GM18907 (cell line): ENCODE measurements at regions not wholly inside any gene's neighbourhood (a gene's known extent, or its start where the extent isn't known, plus 50 kb on each side); places are given as distances from the start of the nearest gene placed in this dataset.
"Not testable (repeated sequence)": the region's sequence is repeated elsewhere in the genome, so short reads cannot be mapped to it uniquely, and the experiment has no call there.

Experiments used
- ATAC-seq: cut with Tn5 transposase; IDR thresholded peaks from one replicate; pipeline ENCODE4 v1.9.1; 2021; ENCODE audit warnings: mild to moderate bottlenecking, moderate library complexity; ENCODE audit not compliant: unreplicated experiment

DNA sequence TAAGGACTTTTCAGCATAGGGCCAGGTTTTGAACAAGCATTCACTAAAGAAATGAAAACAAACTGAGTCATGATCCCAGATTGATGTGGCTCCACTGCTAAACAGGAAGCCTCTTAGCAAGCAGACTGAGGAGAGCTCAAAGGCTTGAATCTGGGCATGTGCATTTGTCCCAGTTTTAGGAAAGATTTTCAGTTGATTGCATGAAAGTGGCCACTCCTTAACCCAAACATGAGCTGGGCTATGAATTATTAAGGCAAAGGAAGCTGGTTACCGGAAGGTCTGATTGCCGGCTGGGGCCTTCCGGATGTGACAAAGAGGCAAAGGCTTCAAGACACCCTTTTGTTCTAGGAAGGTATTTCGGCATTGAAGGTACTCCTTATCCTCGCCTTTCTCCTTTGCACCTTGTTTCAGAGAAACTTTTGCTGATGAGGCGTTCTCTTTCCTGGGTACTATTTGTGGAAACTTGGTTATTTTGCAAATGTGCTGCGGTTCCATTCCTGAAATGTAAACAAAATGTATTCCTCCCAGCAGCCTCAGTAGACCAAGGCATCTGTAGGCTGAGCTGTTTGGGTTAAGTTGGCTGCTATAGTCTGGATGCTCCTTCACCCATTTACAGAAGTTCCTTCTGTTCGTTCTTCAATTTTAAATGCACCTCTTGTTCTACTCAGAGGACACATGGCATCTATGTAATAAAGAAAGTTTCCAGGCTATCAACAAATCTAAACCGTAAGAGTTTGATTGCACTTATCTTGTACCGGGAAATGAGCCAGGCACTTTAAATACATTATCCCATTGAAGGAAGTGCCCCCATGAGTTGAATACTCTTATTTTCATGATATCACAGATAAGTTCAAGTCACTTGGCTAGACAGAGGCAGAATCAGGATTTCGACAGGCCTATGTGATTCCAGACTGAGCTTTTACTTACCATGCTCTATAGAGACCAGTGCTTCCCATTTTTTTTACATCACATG lies 115.6 kb upstream of the METAP2 start:
- ATAC-seq = no peak

DNA sequence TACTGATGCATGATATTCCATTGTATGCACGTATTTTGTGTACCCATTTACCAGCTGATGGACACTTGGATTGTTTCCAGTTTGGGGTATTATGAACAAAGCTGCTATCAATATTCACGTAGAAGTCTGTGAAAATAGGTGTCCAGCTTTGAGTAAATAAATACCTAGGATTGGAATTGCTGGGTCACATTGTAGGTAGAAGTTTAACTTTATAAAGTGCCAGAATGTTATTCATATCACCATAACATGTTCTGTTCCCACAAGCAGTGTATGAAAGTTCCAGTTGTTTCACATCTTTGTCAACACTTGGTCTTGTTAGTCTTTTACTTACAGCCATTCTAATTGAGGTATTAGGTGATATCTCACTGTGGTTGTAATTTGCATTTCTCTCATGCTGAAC lies 108.0 kb upstream of the METAP2 start:
- ATAC-seq = no peak

DNA sequence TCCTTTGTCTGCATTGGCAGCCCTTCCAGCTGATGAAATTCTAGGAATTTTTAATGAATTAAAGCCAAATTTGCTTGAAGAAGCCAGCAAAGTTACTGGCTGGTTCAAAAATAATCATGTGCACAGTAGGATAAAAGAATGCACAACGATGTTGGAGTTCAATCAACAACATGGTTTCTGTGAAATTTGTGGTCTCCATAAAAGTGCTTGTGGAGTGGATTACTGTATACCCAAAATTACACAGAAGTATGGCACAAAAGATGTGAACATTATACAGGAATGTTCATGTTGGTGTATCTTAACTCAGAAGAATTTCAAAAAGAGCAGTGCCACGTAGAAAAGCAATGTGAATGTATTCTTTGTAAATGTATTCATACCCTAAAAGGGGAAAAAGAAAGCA lies 105.0 kb upstream of the METAP2 start:
- ATAC-seq = no peak

DNA sequence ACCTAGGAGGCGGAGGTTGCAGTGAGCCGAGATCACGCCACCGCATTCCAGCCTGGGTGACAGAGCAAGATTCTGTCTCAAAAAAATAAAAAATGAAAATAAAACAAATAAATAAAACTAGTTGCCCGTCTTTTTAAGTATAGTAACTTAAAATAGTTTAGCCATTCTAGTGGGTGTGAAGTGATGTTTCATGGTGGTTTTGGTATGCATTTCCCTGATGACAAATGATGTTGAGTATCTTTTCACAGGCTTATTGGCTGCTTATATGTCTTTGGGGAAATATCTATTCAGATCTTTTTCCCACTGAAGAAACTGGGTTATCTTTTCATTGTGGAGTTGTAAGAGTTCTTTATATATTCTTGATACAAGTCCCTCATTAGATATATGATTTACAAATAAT lies 102.4 kb upstream of the METAP2 start:
- ATAC-seq = no peak

DNA sequence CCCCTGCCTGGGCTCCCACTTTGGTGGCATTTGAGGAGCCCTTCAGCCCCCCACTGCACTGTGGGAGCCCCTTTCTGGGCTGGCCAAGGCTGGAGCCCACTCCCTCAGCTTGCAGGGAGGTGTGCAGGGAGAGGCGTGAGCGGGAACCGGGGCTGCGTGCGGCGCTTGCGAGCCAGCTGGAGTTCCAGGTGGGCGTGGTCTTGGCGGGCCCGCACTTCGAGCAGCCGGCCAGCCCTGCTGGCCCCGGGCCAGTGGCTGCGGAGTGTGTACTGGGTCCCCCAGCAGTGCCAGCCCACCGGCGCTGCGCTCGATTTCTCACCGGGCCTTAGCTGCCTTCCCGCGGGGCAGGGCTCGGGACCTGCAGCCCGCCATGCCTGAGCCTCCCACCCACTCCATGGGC lies 94.5 kb upstream of the METAP2 start:
- ATAC-seq = not testable (repeated sequence)

DNA sequence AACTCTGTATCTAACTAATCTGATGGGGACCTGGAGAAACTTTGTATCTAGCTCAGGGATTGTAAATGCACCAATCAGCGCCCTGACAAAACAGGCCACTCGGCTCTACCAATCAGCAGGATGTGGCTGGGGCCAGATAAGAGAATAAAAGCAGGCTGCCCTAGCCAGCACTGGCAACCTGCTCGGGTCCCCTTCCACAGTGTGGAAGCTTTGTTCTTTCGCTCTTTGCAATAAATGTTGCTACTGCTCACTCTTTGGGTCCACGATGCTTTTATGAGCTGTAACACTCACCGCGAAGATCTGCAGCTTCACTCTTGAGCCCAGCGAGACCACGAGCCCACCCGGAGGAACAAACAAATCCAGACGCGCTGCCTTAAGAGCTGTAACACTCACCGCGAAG lies 93.6 kb upstream of the METAP2 start:
- ATAC-seq = not testable (repeated sequence)

DNA sequence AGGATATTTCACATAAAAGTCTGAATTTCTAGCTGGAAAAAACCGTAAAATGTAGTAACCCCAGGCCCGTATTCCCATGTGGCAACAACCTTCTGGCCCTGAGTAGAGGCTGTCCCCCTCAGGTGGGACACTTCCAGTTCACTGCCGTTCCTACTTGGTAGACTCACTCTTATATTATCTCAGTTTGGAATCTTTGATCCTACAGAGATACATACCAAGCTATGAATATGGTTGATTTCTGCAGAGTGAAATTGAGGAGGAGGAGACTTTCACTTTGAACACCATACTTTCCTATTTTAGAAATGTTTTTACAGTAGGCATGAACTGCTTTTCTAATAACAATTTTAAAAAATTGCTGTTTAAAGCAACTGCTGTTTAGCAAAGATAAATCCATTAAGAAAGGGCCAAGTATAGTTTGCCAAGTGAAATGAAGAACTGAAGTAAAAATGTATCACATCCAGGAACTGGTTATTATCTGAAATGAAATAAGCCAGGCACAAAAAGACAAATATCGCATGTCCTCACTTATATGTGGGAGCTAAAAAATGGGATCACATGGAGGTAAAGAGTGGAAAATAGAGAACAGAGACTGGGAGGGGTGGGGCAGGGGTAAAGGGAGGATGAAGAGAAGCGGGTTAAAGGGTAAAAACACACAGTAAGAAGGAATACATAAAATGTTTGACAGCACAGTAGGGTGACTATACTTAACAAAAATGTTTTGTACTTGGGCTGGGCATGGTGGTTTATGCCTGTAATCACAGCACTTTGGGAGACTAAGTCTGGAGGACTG lies 92.8 kb upstream of the METAP2 start:
- no peak for ATAC-seq

DNA sequence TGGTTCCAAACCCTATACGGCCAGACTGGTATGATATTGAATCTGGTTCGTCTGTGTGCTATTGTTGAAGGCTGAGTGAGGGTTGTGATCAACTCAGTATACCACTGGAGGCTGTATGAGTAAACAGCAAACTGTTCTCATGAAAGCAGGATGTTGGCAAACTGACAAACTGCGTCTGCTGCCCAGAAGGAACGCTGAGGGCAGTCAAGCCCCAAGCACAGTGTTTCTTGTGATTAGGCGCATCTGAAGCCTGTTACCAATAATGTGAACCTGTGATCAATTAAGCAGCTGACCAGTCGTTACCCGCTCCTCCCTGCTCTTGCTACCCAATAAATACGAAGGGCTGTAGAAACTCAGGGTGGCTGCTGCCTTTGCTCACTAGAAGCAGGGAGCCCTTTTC lies 90.0 kb upstream of the METAP2 start:
- not testable (repeated sequence) for ATAC-seq

DNA sequence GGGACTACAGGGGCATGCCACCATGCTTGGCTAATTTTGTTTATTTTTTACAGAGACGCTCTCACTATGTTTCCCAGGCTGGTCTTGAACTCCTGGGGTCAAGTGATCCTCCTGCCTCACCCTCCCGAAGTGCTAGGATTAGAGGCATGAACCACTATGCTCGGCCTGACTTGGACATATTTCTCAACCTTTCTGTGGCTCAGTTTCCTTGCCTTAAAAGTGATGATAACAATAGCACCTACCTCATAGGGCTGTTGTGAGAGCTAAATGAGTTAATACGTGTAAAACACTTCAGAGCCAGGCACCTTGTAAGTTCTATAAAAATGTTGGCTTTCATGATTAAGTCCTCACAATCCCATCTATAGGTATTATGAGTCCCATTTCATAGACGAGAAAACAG lies 89.2 kb upstream of the METAP2 start:
- no peak for ATAC-seq

DNA sequence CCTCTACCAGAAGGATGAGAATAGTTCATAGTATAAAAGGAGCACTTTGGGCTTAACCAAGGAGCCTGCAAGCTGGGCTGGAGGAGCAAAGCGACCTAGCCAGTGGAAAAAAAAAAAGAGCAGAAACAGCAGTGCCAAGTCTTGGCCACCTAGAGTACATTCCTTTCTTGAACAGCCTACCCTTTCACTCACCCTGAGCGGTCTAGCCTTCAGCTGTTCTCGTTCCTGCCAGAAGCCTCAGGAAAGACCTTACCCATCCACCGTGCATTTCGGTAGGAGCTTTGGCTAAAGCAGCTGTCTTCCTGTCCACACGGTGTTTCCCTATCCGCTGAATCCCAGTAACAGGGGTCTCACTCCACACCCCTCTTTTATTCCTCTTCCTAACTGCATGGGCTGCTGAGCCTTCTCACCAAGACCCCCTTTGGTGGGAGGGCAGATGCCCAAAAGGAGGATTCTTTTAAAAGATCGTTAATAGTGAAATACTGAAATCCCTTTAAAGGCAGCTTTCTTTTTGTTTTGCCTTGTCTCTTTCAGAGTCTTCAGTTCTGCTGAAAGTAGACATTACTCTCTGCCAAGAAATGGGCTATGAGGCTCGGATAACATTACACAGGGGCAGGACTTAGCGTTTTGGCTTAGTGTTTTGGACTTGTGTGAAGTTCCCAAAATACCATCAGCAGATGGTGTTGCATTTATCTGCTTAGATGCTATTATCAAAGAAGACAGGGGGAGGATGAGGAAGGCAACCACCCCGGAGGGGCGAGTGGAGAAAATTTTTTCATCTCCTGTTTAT lies 88.5 kb upstream of the METAP2 start:
- ATAC-seq = no peak

DNA sequence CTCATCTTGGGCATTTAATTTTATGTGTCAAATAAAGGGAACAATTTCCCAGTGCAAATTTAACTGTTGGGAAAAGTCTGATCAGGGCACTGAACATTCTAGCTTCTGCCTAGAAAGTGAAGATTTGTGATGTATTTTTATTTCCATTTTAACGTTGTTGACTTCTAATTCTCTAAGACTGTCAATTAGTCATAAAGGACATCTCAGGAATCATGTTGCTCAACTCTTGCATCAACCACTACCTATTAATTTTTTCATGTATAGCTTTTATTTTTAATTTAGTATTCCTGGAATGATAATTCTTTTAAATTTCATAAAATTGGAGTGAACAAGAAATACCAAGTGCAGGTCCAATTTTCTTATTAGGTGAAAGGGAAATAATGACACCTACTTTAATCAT lies 87.9 kb upstream of the METAP2 start:
- no peak for ATAC-seq

DNA sequence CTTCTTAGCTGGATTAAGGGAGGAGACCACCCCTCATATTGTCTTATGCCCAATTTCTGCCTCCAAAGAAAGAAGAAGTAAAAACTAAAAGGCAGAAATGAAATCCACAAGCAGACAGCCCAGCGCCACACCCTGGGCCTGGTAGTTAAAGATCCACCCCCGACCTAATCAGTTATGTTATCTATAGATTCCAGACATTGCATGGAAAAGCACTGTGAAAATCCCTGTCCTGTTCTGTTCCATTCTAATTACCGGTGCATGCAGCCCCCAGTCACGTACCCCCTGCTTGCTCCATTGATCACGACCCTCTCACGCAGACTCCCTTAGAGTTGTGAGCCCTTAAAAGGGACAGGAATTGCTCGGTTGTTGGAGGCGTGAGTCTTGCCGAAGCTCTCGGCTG lies 85.7 kb upstream of the METAP2 start:
- ATAC-seq = not testable (repeated sequence)

DNA sequence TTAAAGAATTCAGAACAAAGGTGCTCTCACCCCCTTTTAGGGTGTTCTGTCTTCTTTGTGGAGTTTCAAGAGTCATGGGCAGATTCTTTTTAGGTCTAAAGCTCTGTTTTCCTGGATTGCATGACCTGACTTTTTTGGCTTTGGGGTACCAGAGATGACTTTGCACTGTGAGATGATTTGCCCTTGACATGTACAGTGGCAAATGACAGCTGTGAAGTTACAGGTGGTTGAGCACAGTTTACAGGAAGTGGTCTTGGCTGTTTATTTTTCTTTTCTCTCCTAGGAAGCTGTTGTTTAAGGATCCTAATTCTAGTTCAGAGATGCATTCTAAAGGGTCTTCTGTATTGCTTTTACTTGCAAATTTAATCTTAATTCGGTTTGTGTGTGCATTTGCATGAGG lies 83.8 kb upstream of the METAP2 start:
- peak; percentile 56 for ATAC-seq

DNA sequence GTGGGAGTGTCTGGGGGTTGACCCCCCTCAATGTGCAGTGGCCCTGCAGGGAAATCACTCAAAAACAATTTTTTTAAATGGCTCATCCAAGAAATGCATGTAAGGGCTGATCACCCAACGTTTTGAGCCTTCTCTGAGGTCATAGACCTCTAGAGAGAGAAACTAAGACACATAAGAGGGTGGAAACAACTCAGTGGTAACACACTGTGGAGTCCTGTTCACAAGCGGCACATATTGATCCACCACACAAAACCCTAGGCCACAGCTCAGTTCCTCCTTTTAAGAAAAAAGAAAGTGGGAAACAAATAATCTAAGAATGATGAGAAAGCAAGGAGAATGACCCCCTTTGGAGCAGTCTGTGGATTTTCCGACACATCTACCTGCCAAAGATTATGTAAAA lies 83.0 kb upstream of the METAP2 start:
- peak; percentile 71 for ATAC-seq

DNA sequence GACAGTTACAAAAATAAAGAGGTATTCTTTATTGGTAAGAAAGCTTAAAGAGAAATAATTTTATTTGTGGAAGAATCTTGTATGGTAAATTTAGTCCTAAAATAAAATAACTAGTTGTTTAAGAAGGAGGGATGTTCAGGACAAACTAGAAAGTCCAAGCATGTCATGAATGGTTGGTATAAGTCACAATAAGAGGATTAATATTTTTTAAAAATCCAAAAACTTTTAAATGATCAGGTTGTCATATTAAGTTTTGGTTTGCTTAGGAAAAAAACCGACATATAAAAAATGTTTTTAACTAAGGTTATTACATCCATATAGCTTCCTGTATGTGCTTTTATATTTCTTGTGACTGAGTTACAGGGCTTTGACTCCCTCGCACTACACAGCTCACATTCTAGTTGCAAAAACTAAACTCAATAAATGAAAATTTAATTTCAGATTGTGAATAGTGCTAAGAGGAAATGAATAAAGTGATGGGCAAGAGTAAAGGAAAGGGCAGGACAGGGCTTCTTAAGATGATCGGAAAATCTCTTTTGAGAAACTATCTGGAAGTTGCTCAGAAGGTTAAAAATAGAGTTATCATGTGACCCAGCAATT lies 80.7 kb upstream of the METAP2 start:
- no peak for ATAC-seq

DNA sequence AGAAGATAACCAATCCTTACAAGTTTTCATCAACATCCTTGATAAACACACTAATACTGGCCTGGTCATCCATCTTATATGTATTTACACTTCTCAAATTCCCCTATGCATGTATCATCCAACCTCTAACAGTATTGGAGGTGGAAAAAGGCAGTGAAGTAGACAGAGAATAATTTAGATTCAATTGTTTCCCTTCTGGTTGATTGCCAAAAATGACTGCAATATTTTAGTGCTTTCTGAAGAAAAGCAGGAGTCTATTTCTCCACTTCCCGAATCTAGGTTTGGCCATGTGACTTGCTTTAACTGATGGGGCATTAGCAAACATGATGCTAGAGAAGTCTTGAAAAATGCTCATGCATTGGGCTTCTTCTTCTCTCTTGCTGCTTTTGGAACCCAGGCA lies 78.3 kb upstream of the METAP2 start:
- ATAC-seq = no peak

DNA sequence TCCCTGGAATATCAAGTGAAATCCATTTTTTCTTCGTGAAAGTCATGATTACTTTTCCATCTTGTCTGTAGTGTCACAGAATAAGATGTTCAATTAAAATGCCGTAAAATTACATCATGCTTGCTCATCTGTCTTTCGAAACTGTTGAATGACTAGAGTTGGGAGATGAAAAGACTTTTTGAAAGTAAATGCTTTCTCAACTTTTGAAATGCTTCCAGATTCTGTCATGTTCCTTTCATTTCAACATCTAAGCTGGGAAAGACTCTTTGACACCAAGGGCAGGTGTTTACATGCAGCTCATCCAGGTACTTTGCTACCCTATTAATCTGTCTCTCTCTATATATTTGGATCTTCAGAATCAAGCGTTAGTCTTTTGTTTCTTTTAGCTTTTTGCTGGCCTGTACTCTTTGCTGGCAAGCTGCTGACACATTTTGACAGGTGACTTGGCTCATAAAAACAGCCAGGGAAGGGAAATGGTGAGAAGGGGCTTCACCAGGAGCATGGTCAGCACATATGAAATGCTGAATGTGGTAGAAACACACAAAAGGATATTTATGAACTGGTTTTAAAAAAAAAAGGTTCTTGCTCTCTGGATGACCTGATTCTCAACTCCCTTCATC lies 77.0 kb upstream of the METAP2 start:
- ATAC-seq = no peak

DNA sequence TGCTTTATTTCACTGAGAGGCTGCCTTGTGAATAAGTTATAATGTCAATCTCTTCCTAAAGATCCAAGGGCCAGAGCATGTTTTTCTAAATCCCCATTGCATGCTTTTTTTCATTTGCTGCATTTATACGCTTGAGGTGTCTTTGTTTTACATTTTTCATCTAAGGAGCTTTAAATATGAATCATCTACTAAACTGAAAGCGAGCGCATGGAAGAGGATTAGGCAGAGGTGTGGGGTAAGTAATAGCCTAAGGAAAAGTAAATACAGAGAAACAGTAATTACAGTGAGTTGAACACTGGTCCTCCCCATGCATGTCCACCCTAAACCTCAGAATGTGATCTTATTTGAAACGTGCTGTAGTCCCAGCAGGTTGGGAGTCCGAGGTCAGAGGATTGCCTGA lies 76.4 kb upstream of the METAP2 start:
- ATAC-seq = no peak

DNA sequence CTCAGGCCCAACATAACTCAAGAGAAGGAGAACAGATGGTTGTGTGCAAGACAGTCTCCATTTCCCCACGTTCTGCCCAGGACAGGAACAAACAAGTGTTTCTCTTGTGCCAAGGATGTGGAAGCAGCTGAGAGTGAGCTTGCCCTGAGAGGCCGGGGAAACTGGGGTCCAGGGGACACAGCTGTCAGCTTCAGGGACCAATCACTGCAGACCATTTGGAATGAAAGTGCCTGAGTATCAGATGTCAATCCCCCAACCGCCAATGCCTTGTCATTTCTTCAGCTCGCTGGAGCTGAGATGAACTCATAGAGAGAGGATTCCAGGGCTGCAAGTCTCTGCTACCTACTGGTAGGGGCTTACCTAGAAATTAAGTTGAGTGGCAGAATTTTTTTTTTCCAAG lies 71.9 kb upstream of the METAP2 start:
- no peak for ATAC-seq

DNA sequence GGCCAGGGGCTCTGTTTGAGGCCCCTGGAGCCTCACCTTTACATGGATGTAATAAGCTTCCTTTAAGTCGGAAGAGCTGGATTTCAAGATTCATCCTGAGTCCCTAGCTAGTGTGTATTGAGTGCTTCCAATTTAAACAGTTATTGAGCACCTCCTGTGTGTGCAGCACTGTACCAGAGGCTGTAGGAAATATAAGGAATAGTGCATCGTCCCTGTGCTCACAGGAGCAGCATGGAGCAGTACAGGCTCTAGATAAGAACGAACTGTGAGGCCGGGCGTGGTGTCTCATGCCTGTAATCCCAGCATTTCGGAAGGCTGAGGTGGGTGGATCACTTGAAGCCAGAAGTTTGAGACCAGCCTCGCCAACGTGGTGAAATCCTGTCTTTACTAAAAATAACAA lies 65.8 kb upstream of the METAP2 start:
- ATAC-seq = no peak
